HCT116 (cell line): ENCODE measurements at regions not wholly inside any gene's neighbourhood (a gene's known extent, or its start where the extent isn't known, plus 50 kb on each side); places are given as distances from the start of the nearest gene placed in this dataset.

Experiments
- ATAC-seq: fragments of 200-7000 bp; cut with Tn5 transposase; 2 replicates; pipeline ENCODE4 v1.9.1; 2020; ENCODE audit warnings: mild to moderate bottlenecking, moderate library complexity
- BruUV-seq: library from RNA; stranded (reverse); fragments of 400-500 nt; replicated peaks from 2 replicates; lab custom pipeline; 2021; lab: Mats Ljungman, UMichigan
- CTCF ChIA-PET: fragments of 300-600 bp; sonication (Branson Sonifier 250); formaldehyde crosslinking; loops from one replicate; lab custom pipeline; 2021; ENCODE audit warnings: antibody characterized with exemption; lab: Charles Lee
- POLR2A ChIA-PET: fragments of 300-600, 350-600 bp; sonication (Branson Sonifier 250); formaldehyde crosslinking; loops from one replicate; lab custom pipeline; 2021; ENCODE audit warnings: antibody characterized with exemption; lab: Charles Lee
- RAD21 ChIA-PET, 2 experiments: fragments of 300-600 bp; sonication (Branson Sonifier 250); formaldehyde crosslinking; loops; one replicate each; lab custom pipeline; 2023; ENCODE audit warnings: low total read pairs in 2 of 2; ENCODE audit not compliant: uncharacterized antibody in 2 of 2, unreplicated experiment in 2 of 2, low non-redundant PET in 1 of 2; lab: Charles Lee
- DNase-seq: peaks from one replicate; pipeline ENCODE4 v3.0.0-alpha.2; 2010; ENCODE audit warnings: low read depth, low spot score
- H2AFZ ChIP-seq: fragments of 200-600 bp; shearing (Covaris generic), sonication (generic); 2 replicates; pipeline ENCODE4 v1.6.1; 2017; ENCODE audit warnings: low read depth, mixed run types, mixed read lengths, antibody characterized with exemption, low read length; ENCODE audit not compliant: poor library complexity, severe bottlenecking
- H3K27ac ChIP-seq: 2 replicates; pipeline ENCODE4 v1.5.1; 2012; ENCODE audit warnings: low read depth, low read length
- H3K27me3 ChIP-seq: fragments of 200-600 bp; sonication (generic); 2 replicates; pipeline ENCODE4 v1.6.1; 2016; ENCODE audit warnings: mixed run types, low read length, mixed read lengths; ENCODE audit not compliant: insufficient read depth
- H3K36me3 ChIP-seq, 2 experiments: fragments of 200-500 bp in 1 of 2; fragments of 200-600 bp in 1 of 2; sonication (Bioruptor generic) in 1 of 2; sonication (generic) in 1 of 2; 2 replicates each; pipeline versions ENCODE4 v1.5.1 to v1.6.1; 2014 to 2016; ENCODE audit warnings: low read length in 2 of 2, inconsistent platforms in 1 of 2, mixed read lengths in 1 of 2, mixed run types in 1 of 2; ENCODE audit not compliant: insufficient read depth in 2 of 2, control insufficient read depth in 1 of 2
- H3K4me1 ChIP-seq, 2 experiments: fragments of 200-600 bp in 1 of 2; sonication (generic) in 1 of 2; 2 replicates each; pipeline versions ENCODE4 v1.5.1 to v1.6.1; 2012 to 2017; ENCODE audit warnings: low read length in 2 of 2, inconsistent platforms in 1 of 2, mild to moderate bottlenecking in 1 of 2, mixed read lengths in 1 of 2, mixed run types in 1 of 2, moderate library complexity in 1 of 2; ENCODE audit not compliant: insufficient read depth in 2 of 2, control insufficient read depth in 1 of 2
- H3K4me2 ChIP-seq: fragments of 200-600 bp; sonication (generic); 2 replicates; pipeline ENCODE4 v1.6.1; 2017; ENCODE audit warnings: mixed run types, low read length, mixed read lengths
- H3K4me3 ChIP-seq, 2 experiments: fragments of 200-600 bp in 1 of 2; sonication (generic) in 1 of 2; replicated peaks in 1 of 2; 2 replicates each; pipeline ENCODE4 v1.5.1; 2011 to 2016; ENCODE audit warnings: low read length in 2 of 2, control low read depth in 1 of 2, low read depth in 1 of 2, mild to moderate bottlenecking in 1 of 2, mixed read lengths in 1 of 2, mixed run types in 1 of 2
- H3K79me2 ChIP-seq: fragments of 200-600 bp; sonication (generic); 2 replicates; pipeline ENCODE4 v1.6.1; 2017; ENCODE audit warnings: mild to moderate bottlenecking, mixed run types, low read length, moderate library complexity, mixed read lengths; ENCODE audit not compliant: insufficient read depth
- H3K9ac ChIP-seq: fragments of 200-600 bp; sonication (generic); 2 replicates; pipeline ENCODE4 v1.6.1; 2016; ENCODE audit warnings: low read length, mixed read lengths
- H3K9me2 ChIP-seq: fragments of 200-600 bp; sonication (generic), shearing (Covaris generic); 2 replicates; pipeline ENCODE4 v1.6.1; 2017; ENCODE audit warnings: mixed run types, mild to moderate bottlenecking, moderate library complexity; ENCODE audit not compliant: insufficient read depth
- H3K9me3 ChIP-seq, 2 experiments: fragments of 200-500 bp in 1 of 2; fragments of 200-600 bp in 1 of 2; sonication (Bioruptor generic) in 1 of 2; sonication (generic) in 1 of 2; 2 replicates each; pipeline ENCODE4 v1.6.1; 2014 to 2017; ENCODE audit warnings: low read length in 2 of 2, mixed read lengths in 2 of 2, inconsistent platforms in 1 of 2, low read depth in 1 of 2, mild to moderate bottlenecking in 1 of 2, mixed run types in 1 of 2, moderate library complexity in 1 of 2; ENCODE audit not compliant: control insufficient read depth in 1 of 2, insufficient read depth in 1 of 2
- H4K20me1 ChIP-seq: fragments of 200-600 bp; sonication (generic), shearing (Covaris generic); 2 replicates; pipeline ENCODE4 v1.6.1; 2017; ENCODE audit warnings: mixed run types, mild to moderate bottlenecking, moderate library complexity; ENCODE audit not compliant: insufficient read depth
- EGR1 ChIP-seq: IDR thresholded peaks from 2 replicates; pipeline ENCODE4 v1.6.1; 2012; ENCODE audit warnings: low read depth
- ELF1 ChIP-seq: IDR thresholded peaks from 2 replicates; pipeline ENCODE4 v1.6.1; 2012; ENCODE audit warnings: low read depth, borderline replicate concordance
- FOSL1 ChIP-seq: IDR thresholded peaks from 2 replicates; pipeline ENCODE4 v1.6.1; 2012; ENCODE audit warnings: low read depth
- JUND ChIP-seq: IDR thresholded peaks from 2 replicates; pipeline ENCODE4 v1.6.1; 2012
- POLR2AphosphoS5 ChIP-seq: IDR thresholded peaks from 2 replicates; pipeline ENCODE4 v1.6.1; 2011; ENCODE audit warnings: mild to moderate bottlenecking, low read depth, low read length, moderate library complexity
- RAD21 ChIP-seq: IDR thresholded peaks from 2 replicates; pipeline ENCODE4 v1.6.1; 2012; ENCODE audit warnings: low read depth, mild to moderate bottlenecking
- SIN3A ChIP-seq: IDR thresholded peaks from 2 replicates; pipeline ENCODE4 v1.6.1; 2012; ENCODE audit warnings: low read depth
- ZFX ChIP-seq: fragments of 450-650 bp; IDR thresholded peaks from 2 replicates; pipeline ENCODE4 v1.6.1; 2017
- intact Hi-C: fragments of 100-400 bp; cut with micrococcal nuclease; formaldehyde crosslinking; loops from 2 replicates; pipeline ENCODE4 v1.10.0; 2022
- TF ChIP-seq, protein P1 (sequence below): IDR thresholded peaks from 2 replicates; pipeline ENCODE4 v1.6.1; 2012
- TF ChIP-seq, protein P2 (sequence below), 3 experiments: fragments of 200-600 bp in 1 of 3; sonication (generic) in 1 of 3; IDR thresholded peaks in 2 of 3; conservative IDR thresholded peaks in 1 of 3; 2 replicates each; pipeline ENCODE4 v1.5.1; 2012 to 2017; ENCODE audit warnings: low read depth in 2 of 3, low read length in 2 of 3, antibody characterized with exemption in 1 of 3, borderline replicate concordance in 1 of 3, control low read depth in 1 of 3, mild to moderate bottlenecking in 1 of 3, mixed read lengths in 1 of 3, mixed run types in 1 of 3, moderate library complexity in 1 of 3; ENCODE audit not compliant: insufficient read depth in 1 of 3
- TF ChIP-seq, protein P3 (sequence below): IDR thresholded peaks from 2 replicates; pipeline ENCODE4 v1.6.1; 2011; ENCODE audit warnings: mild to moderate bottlenecking, low read length, moderate library complexity; ENCODE audit not compliant: insufficient replicate concordance; ENCODE audit errors: extremely low read depth
- TF ChIP-seq, protein P4 (sequence below): IDR thresholded peaks from 2 replicates; pipeline ENCODE4 v1.6.1; 2012

DNA sequence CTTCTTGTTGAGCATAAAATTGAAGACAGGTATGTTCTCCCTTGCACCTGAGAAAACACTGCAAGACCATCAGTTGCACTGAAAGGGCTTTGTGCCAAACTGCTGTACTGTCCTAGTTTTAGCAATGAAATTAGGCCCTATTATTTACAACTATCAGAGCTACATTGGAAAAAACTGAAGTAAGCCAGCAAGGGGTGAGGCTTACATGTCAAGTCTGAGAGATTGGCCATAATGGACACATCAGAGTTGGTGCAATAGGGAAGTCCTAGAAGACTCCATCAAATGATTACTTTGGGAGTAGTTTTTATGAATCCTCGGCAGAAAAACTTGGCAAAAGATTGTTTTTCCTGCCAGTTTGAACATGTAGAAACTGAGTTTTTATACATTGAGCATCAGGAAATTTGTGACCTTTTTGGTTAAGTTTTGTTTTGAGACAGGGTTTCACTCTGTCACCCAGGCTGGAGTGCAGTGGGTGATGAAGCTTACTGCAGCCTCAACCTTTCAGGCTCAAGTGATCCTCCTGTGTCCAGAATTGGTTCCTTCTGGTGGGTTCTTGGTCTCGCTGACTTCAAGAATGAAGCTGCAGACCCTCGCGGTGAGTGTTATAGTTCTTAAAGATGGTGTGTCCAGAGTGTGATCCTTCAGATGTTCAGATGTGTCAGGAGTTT is 160.1 kb upstream of the BANK1 start:
- no peak overlapping the region for H3K9ac ChIP-seq
- intact Hi-C loops, result no loop called here
- H3K4me2 ChIP-seq, result no peak overlapping the region
- no TSS peak for BruUV-seq
- no peaks in the 10 kb centered on the region for H3K27me3 ChIP-seq
- no peak overlapping the region for H2AFZ ChIP-seq
- TF ChIP-seq, protein P1, sequence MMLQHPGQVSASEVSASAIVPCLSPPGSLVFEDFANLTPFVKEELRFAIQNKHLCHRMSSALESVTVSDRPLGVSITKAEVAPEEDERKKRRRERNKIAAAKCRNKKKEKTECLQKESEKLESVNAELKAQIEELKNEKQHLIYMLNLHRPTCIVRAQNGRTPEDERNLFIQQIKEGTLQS, result no peak
- TF ChIP-seq SIN3A (no peak), JUND (no peak), ZFX (no peak), POLR2AphosphoS5 (no peak), EGR1 (no peak), ELF1 (no peak), FOSL1 (no peak), RAD21 (no peak)
- TF ChIP-seq, protein P2, sequence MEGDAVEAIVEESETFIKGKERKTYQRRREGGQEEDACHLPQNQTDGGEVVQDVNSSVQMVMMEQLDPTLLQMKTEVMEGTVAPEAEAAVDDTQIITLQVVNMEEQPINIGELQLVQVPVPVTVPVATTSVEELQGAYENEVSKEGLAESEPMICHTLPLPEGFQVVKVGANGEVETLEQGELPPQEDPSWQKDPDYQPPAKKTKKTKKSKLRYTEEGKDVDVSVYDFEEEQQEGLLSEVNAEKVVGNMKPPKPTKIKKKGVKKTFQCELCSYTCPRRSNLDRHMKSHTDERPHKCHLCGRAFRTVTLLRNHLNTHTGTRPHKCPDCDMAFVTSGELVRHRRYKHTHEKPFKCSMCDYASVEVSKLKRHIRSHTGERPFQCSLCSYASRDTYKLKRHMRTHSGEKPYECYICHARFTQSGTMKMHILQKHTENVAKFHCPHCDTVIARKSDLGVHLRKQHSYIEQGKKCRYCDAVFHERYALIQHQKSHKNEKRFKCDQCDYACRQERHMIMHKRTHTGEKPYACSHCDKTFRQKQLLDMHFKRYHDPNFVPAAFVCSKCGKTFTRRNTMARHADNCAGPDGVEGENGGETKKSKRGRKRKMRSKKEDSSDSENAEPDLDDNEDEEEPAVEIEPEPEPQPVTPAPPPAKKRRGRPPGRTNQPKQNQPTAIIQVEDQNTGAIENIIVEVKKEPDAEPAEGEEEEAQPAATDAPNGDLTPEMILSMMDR (IDR thresholded peaks at IDR 0.05 in 2 of 3, conservative IDR thresholded peaks at IDR 0.05 in 1 of 3; ENCODE audit: borderline replicate concordance in 1 of 3, insufficient read depth in 1 of 3, low read depth in 2 of 3, low read length in 2 of 3), result no peak
- TF ChIP-seq, protein P3, sequence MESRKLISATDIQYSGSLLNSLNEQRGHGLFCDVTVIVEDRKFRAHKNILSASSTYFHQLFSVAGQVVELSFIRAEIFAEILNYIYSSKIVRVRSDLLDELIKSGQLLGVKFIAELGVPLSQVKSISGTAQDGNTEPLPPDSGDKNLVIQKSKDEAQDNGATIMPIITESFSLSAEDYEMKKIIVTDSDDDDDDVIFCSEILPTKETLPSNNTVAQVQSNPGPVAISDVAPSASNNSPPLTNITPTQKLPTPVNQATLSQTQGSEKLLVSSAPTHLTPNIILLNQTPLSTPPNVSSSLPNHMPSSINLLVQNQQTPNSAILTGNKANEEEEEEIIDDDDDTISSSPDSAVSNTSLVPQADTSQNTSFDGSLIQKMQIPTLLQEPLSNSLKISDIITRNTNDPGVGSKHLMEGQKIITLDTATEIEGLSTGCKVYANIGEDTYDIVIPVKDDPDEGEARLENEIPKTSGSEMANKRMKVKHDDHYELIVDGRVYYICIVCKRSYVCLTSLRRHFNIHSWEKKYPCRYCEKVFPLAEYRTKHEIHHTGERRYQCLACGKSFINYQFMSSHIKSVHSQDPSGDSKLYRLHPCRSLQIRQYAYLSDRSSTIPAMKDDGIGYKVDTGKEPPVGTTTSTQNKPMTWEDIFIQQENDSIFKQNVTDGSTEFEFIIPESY, result no peak
- TF ChIP-seq, protein P4, sequence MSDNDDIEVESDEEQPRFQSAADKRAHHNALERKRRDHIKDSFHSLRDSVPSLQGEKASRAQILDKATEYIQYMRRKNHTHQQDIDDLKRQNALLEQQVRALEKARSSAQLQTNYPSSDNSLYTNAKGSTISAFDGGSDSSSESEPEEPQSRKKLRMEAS, result no peak
- TF ChIP-seq, all 23 proteins: peak for 0
- ChIA-PET POLR2A (no interaction called here), CTCF (no interaction called here), RAD21 (no interaction called here)
- Histone ChIP-seq H4K20me1 (no peaks in the 10 kb centered on the region), H3K9me2 (no peaks in the 10 kb centered on the region), H3K27ac (no peak overlapping the region), H3K36me3 (no peaks in the 10 kb centered on the region), H3K9me3 (no peaks in the 10 kb centered on the region), H3K4me3 (no peak overlapping the region), H3K4me1 (no peaks in the 10 kb centered on the region), H3K79me2 (no peaks in the 10 kb centered on the region)
- ATAC-seq (no peak), DNase-seq (no peak)
